ENCODE measurements at regions not wholly inside any gene's neighbourhood (a gene's known extent, or its start where the extent isn't known, plus 50 kb on each side); places are given as distances from the start of the nearest gene placed in this dataset.

DNA sequence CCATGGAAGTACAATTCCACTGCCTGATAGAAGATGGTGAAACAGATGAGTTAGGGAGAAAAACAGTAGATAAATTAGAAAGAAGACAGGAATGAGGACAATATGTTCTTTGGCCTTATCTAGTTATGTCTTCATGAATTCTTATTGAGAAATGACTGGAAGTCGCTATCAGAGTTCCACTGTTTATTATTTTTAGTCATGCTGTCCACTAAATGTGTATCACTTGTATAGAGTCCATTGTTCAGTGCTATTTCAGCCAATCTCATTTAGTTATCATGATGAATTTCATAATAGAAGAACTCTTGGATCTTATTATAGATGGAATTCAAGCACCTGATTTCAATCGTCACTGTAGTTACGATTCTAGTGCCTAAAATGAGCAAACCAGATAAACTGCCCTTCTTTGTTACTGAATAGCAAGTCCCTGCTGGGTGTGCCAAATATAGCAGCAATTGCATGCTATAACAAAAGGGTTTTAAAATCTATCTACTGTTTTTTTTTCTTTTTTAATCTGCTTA is 177.7 kb upstream of the COL1A2 start:
- Histone ChIP-seq H3K27ac (no peak overlapping the region), H3K4me2 (no peak overlapping the region), H3K9ac (no peak overlapping the region), H3K4me3 (no peak overlapping the region), H3K9me3 (no peaks in the 10 kb centered on the region), H3K36me3 (no peaks in the 10 kb centered on the region), H3K4me1 (no peaks in the 10 kb centered on the region), H4K20me1 (no peaks in the 10 kb centered on the region), H3K27me3 (no peaks in the 10 kb centered on the region)
- no peak for TF ChIP-seq Cebpa-rat (IDR thresholded peaks at IDR 0.05)

DNA sequence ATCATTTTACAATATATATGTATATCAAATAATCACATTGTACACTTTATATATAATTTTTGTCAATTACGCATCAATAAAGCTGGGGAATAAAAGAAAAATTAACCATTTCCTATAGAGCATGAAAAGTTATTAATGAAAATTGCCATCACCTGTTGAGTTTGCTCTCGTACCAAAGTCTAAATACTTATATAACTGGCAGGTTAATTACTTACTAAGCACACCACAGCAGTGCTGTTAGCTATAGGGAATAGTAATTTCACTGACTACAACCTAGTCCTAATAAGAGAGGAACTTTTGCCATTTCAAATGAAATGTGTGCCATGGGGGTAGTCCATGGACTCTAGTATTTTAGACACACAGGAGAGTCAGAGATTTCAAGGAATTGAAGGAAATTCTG is 176.9 kb upstream of the COL1A2 start:
- Histone ChIP-seq H3K36me3 (no peaks in the 10 kb centered on the region), H3K4me2 (no peak overlapping the region)
- TF ChIP-seq Cebpa-rat (IDR thresholded peaks at IDR 0.05), result no peak

DNA sequence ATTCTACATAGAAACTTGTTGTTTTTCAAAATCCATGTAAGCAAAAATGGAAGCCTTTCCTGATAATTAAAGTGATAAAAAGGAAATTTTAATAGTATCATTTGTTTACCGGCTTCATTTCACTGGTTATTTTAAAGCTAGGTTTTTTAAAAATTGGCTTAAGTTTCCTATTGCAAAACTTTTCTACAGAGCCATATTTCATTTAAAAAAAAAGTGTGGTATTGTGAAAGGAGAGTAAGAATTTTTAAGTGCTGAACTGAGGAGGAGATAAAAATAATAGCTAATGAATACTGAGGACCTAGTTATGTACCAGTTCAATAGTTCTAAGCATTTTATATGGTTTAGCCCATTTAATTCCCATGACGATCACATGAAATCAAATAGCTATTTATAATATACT is 172.2 kb upstream of the COL1A2 start:
- no peaks in the 10 kb centered on the region for H3K9me3 ChIP-seq
- H4K20me1 ChIP-seq, result no peaks in the 10 kb centered on the region
- no peaks in the 10 kb centered on the region for H3K36me3 ChIP-seq
- no peaks in the 10 kb centered on the region for H3K4me1 ChIP-seq
- no peak overlapping the region for H3K27ac ChIP-seq
- no peak overlapping the region for H3K4me2 ChIP-seq
- no peak overlapping the region for H3K9ac ChIP-seq
- TF ChIP-seq Cebpa-rat (IDR thresholded peaks at IDR 0.05), result no peak
- no peak overlapping the region for H3K4me3 ChIP-seq
- H3K27me3 ChIP-seq, result no peaks in the 10 kb centered on the region

More for the DNA sequence above, 176.9 kb upstream of the COL1A2 start:
- no peaks in the 10 kb centered on the region for H3K9me3 ChIP-seq
- H3K9ac ChIP-seq, result no peak overlapping the region
- H3K27me3 ChIP-seq, result no peaks in the 10 kb centered on the region
- no peak overlapping the region for H3K4me3 ChIP-seq
- no peaks in the 10 kb centered on the region for H3K4me1 ChIP-seq
- H4K20me1 ChIP-seq, result no peaks in the 10 kb centered on the region
- no peak overlapping the region for H3K27ac ChIP-seq

DNA sequence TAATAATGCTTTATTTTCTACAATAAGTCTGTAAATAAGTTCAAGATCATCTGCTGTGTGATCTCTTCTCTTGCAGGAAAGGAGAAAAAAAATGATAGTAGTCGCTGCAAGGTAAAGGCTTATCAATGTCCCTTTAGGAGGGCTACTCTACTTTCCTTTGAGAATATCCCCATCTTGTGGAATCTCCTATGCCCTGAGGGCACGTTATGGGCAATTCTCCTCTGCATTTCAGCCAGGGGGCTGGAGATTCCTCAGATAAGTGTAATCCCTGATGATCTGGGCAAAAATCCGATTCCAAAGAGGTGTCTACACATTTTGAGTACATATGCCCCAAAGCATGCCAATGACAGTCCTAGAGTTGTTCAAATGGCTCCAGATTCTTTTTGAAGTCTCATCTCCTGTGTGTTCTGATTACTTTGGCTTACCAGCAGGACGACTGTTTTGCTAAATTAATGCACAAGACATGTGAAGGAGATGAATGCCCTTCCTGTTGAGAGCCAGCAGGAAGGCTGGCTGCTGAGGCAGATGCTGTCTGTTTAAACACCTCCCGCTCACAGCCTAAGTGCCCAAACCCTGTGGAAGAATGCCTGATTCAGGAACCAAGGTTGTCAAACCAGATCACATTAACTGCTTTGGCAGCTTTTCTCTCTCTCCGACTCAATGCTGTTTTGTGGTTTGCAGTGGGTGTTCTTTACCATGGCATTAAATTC is 171.2 kb upstream of the COL1A2 start:
- Histone ChIP-seq H4K20me1 (no peaks in the 10 kb centered on the region), H3K9me3 (no peaks in the 10 kb centered on the region), H3K4me3 (no peak overlapping the region), H3K27me3 (no peaks in the 10 kb centered on the region), H3K36me3 (no peaks in the 10 kb centered on the region), H3K4me2 (no peak overlapping the region), H3K4me1 (no peaks in the 10 kb centered on the region), H3K27ac (no peak overlapping the region), H3K9ac (no peak overlapping the region)
- no peak for TF ChIP-seq Cebpa-rat (IDR thresholded peaks at IDR 0.05)

DNA sequence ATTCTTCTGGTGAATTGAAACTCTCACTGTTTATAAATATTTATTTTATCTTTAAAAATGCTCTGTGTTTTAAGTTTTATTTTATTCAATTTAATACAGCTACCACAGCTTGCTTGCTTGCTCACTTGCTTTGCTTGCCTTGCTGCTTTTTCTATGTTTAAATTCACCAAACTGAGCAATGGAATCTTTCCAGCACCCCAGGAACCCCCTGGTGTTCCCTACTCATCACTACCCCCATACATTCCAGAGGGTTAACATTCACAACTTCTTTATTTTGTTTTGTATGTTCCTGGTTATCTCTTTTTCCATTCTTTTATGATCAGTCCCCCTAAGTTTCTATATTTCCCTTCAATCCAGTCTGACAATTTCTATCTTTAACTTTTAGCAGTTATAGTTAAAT is 166.5 kb upstream of the COL1A2 start:
- Histone ChIP-seq H3K4me1 (no peaks in the 10 kb centered on the region), H3K4me2 (no peak overlapping the region), H4K20me1 (no peaks in the 10 kb centered on the region), H3K27me3 (no peaks in the 10 kb centered on the region), H3K9ac (no peak overlapping the region), H3K9me3 (no peaks in the 10 kb centered on the region), H3K36me3 (no peaks in the 10 kb centered on the region), H3K4me3 (no peak overlapping the region), H3K27ac (no peak overlapping the region)
- no peak for TF ChIP-seq Cebpa-rat (IDR thresholded peaks at IDR 0.05)

DNA sequence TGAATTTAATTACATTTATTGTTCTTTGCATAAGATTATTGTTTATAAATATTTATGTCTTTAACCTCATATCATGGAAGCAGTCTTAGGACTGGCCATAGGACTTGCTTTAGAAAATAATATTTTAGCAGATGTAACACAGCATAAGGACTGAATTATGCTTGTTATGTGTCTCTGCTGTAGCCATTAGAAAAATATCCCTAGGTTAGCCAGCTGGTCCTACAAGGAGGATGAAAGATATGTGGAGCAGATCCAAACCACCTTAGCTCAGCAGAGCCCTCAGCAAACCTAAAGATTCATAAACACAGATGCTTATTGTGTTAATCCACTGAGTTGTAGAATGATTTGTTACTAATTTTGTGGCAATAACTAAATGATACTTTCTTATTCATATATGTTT is 166.0 kb upstream of the COL1A2 start:
- Histone ChIP-seq H3K4me1 (no peaks in the 10 kb centered on the region), H3K4me3 (no peak overlapping the region), H3K27me3 (no peaks in the 10 kb centered on the region), H3K27ac (no peak overlapping the region), H3K9me3 (no peaks in the 10 kb centered on the region), H3K4me2 (no peak overlapping the region), H4K20me1 (no peaks in the 10 kb centered on the region), H3K9ac (no peak overlapping the region), H3K36me3 (no peaks in the 10 kb centered on the region)
- no peak for TF ChIP-seq Cebpa-rat (IDR thresholded peaks at IDR 0.05)

DNA sequence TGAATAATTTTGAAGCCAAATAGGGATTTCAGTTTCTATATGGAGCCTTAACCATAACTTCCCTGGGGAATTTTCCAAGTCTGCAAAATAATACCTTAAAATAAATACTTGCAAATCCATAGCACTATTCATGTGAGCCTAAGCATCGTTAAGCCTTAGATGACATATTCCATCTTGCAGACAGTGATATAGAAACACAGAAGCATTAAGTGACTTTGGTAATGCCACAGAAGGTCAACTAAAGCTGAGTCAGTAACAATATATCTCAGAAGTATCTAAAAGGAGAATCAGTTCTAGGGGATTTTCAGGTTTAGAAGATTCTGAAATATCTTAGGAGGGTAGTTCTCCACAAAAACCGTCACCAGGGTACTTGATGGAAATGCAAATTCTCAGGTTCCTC is 163.4 kb upstream of the COL1A2 start:
- H3K36me3 ChIP-seq, result no peaks in the 10 kb centered on the region
- no peak overlapping the region for H3K4me3 ChIP-seq
- H3K27ac ChIP-seq, result no peak overlapping the region
- H3K9me3 ChIP-seq, result no peaks in the 10 kb centered on the region
- H3K4me1 ChIP-seq, result no peaks in the 10 kb centered on the region
- no peaks in the 10 kb centered on the region for H4K20me1 ChIP-seq
- no peak for TF ChIP-seq Cebpa-rat (IDR thresholded peaks at IDR 0.05)
- H3K4me2 ChIP-seq, result no peak overlapping the region
- no peaks in the 10 kb centered on the region for H3K27me3 ChIP-seq
- H3K9ac ChIP-seq, result no peak overlapping the region

DNA sequence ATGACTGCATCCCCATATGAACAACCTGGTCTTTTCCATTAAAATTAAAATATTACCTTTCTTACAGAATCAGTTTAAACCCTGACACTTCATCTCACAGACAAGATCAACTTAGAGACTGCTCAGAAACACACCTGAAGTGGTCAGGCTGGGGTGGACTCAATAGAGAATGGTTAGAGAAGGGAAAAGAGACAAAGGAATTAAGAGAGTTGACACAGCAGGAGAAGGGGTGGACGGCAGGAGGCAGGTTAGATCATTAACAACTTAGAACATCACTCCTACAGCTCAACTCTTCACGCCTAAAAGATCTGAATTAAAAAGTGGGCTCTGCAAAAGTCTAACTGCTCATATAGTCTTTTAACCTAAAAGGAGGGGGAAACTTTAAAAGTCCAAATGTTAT is 157.7 kb upstream of the COL1A2 start:
- no peaks in the 10 kb centered on the region for H3K9me3 ChIP-seq
- no peak overlapping the region for H3K4me2 ChIP-seq
- H3K4me3 ChIP-seq, result no peak overlapping the region
- TF ChIP-seq Cebpa-rat (IDR thresholded peaks at IDR 0.05), result no peak
- H4K20me1 ChIP-seq, result no peaks in the 10 kb centered on the region
- H3K27ac ChIP-seq, result no peak overlapping the region
- no peak overlapping the region for H3K9ac ChIP-seq
- no peaks in the 10 kb centered on the region for H3K36me3 ChIP-seq
- H3K4me1 ChIP-seq, result no peaks in the 10 kb centered on the region
- H3K27me3 ChIP-seq, result no peaks in the 10 kb centered on the region

DNA sequence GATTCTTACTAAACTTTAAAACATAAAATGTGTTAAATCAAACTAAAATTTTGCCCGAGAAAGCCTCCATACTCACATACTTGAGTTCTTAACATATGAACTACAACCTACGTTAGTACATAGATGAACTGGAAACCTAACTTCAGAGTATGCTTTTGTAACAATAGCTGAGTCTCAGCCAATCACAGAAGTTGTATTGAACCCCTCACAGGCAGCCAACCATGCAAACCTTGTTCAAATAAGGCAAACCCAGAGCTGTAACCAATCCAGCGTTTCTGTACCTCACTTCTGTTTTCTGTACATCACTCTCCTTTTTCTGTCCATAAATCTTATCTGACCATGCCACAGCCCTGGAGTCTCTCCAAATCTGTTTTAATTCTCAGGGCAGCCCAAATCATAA is 157.3 kb upstream of the COL1A2 start:
- Histone ChIP-seq H3K4me2 (no peak overlapping the region), H3K36me3 (no peaks in the 10 kb centered on the region), H3K27me3 (no peaks in the 10 kb centered on the region), H3K4me1 (no peaks in the 10 kb centered on the region), H3K27ac (no peak overlapping the region), H3K9me3 (no peaks in the 10 kb centered on the region), H3K4me3 (no peak overlapping the region), H4K20me1 (no peaks in the 10 kb centered on the region), H3K9ac (no peak overlapping the region)
- no peak for TF ChIP-seq Cebpa-rat (IDR thresholded peaks at IDR 0.05)

DNA sequence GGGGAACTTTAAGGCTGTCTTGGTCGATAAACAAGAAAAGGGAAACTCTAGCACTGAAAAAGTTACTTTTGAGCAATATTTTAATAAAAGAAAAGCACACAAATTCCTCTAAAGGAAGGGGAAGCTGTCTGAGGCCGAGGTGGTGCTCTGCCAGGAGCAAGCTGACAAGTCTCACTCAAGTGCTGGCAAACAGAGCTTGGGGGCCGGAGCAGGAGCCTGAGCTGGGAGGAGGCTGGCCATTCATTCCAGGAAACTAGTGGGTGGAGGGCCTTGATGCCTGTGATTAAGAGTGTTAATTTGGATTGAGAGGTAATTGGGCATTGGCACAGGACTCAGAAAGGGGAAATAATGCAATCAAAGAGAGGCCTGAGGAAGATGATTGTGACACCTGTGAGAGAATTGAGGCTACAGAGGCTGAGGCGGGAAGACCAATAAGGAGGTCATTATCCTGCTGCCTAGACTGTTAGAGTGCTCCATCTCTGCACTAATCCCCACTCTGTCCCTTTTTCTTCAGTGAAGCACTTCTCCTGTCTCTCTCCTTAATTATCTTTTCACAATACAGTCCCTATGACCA is 154.9 kb upstream of the COL1A2 start:
- no peak for TF ChIP-seq Cebpa-rat (IDR thresholded peaks at IDR 0.05)
- Histone ChIP-seq H3K4me3 (no peak overlapping the region), H3K4me2 (no peak overlapping the region), H3K4me1 (no peaks in the 10 kb centered on the region), H3K36me3 (no peaks in the 10 kb centered on the region), H3K27ac (no peak overlapping the region), H3K9me3 (no peaks in the 10 kb centered on the region), H3K27me3 (no peaks in the 10 kb centered on the region), H4K20me1 (no peaks in the 10 kb centered on the region), H3K9ac (no peak overlapping the region)

Data from BLaER1 (cell line).